Mesothelial cell of epicardium (in vitro differentiated cells): ENCODE measurements at regions not wholly inside any gene's neighbourhood (a gene's known extent, or its start where the extent isn't known, plus 50 kb on each side); places are given as distances from the start of the nearest gene placed in this dataset.
"Not testable (repeated sequence)": the region's sequence is repeated elsewhere in the genome, so short reads cannot be mapped to it uniquely, and the experiment has no call there.

ENCODE experiments used
- DNase-seq, 2 experiments: peaks; one replicate each; pipeline ENCODE4 v3.0.0; 2021; ENCODE audit warnings: low spot score in 2 of 2; ENCODE audit not compliant: unreplicated experiment in 2 of 2
- H3K27ac Mint-ChIP-seq: 2 replicates; pipeline ENCODE4 v1.8.0; 2021; ENCODE audit warnings: mixed read lengths
- H3K27me3 Mint-ChIP-seq: 2 replicates; pipeline ENCODE4 v1.8.0; 2021; ENCODE audit warnings: low read depth, mixed read lengths
- H3K36me3 Mint-ChIP-seq: 2 replicates; pipeline ENCODE4 v1.8.0; 2021; ENCODE audit warnings: mixed read lengths
- H3K4me1 Mint-ChIP-seq: 2 replicates; pipeline ENCODE4 v1.8.0; 2021; ENCODE audit warnings: mixed read lengths
- H3K4me3 Mint-ChIP-seq: 2 replicates; pipeline ENCODE4 v1.8.0; 2021; ENCODE audit warnings: mild to moderate bottlenecking, moderate library complexity, mixed read lengths
- H3K9me3 Mint-ChIP-seq: 2 replicates; pipeline ENCODE4 v1.8.0; 2021; ENCODE audit warnings: mixed read lengths
- TF ChIP-seq, protein P1 (sequence below): fragments of 200-600 bp; sonication (generic); IDR thresholded peaks from one replicate; pipeline ENCODE4 v1.5.0; 2021; ENCODE audit warnings: antibody characterized with exemption; ENCODE audit not compliant: unreplicated experiment

DNA sequence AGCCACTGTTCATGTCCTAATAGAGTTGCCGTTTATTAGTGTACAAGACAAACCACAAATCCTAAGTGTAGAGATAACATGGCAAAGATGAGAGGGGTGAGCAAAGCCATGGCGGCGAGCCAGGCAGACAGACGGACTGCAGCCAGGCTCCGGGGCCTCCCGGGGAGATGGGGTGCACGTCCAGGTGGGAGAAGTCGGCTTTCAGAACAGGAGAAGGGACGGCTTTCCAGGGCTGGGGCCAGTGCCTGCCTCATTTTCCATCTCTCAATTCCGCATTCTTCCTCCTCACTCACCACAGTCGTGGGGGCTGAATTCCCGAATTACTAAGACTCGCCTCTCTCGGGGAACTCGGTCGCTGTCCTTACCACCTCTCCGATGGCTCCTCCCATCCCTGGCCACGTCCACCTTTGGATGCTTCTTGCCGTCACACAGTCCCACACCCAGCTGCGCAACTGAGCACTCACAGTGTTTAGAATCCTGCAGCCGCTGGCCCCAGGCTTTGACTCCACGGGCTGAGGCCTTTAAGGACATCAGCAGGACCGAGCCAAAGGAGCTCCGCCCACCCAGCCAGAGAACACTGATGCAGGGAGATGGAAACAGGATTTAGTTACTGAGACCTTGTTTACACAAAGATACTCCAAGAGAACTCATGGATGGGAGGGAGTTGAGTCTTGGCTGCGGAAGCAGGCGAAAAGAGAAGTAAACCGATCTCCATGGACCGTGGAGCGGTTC is 59.7 kb downstream of the RNF112 start:
- Mint-ChIP-seq H3K27ac (peak overlapping the region; percentile 75), H3K9me3 (peaks cover 8% of the 10 kb centered on the region), H3K4me1 (peaks cover 11% of the 10 kb centered on the region), H3K4me3 (peak overlapping the region; percentile 43), H3K27me3 (no peaks in the 10 kb centered on the region), H3K36me3 (no peaks in the 10 kb centered on the region)
- TF ChIP-seq, protein P1, sequence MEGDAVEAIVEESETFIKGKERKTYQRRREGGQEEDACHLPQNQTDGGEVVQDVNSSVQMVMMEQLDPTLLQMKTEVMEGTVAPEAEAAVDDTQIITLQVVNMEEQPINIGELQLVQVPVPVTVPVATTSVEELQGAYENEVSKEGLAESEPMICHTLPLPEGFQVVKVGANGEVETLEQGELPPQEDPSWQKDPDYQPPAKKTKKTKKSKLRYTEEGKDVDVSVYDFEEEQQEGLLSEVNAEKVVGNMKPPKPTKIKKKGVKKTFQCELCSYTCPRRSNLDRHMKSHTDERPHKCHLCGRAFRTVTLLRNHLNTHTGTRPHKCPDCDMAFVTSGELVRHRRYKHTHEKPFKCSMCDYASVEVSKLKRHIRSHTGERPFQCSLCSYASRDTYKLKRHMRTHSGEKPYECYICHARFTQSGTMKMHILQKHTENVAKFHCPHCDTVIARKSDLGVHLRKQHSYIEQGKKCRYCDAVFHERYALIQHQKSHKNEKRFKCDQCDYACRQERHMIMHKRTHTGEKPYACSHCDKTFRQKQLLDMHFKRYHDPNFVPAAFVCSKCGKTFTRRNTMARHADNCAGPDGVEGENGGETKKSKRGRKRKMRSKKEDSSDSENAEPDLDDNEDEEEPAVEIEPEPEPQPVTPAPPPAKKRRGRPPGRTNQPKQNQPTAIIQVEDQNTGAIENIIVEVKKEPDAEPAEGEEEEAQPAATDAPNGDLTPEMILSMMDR: no peak
- DNase-seq: no peak

- H3K27ac Mint-ChIP-seq, DNase-seq, H3K4me3 Mint-ChIP-seq, H3K27me3 Mint-ChIP-seq, H3K9me3 Mint-ChIP-seq, H3K36me3 Mint-ChIP-seq: not testable (repeated sequence)
- peaks cover 11% of the 10 kb centered on the region for H3K4me1 Mint-ChIP-seq
Observed at GRCh38 chr17:19474405-19474804, 59.2 kb upstream of the SLC47A1 start.

DNA sequence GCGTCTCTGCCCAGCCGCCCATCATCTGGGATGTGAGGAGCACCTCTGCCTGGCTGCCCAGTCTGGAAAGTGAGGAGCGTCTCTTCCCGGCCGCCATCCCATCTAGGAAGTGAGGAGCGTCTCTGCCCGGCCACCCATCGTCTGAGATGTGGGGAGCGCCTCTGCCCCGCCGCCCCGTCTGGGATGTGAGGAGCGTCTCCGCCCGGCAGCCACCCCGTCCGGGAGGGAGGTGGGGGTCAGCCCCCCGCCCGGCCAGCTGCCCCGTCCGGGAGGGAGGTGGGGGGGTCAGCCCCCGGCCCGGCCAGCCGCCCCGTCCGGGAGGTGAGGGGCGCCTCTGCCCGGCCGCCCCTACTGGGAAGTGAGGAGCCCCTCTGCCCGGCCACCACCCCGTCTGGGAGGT is 57.9 kb upstream of the SLC47A1 start:
- peaks cover 16% of the 10 kb centered on the region for H3K9me3 Mint-ChIP-seq
- DNase-seq, H3K27me3 Mint-ChIP-seq: not testable (repeated sequence)

GRCh38 chr17:19482576-19482975 is 51.1 kb upstream of the SLC47A1 start:
- Mint-ChIP-seq H3K9me3 (peaks cover 8% of the 10 kb centered on the region), H3K27ac (peak overlapping the region; percentile 87), H3K4me3 (no peak overlapping the region), H3K27me3 (no peaks in the 10 kb centered on the region), H3K36me3 (peaks cover 2% of the 10 kb centered on the region), H3K4me1 (peaks cover 25% of the 10 kb centered on the region)
- DNase-seq: no peak
- TF ChIP-seq, protein P1: no peak

More for the DNA sequence above, 57.9 kb upstream of the SLC47A1 start:
- H3K4me1 Mint-ChIP-seq, H3K4me3 Mint-ChIP-seq, H3K36me3 Mint-ChIP-seq, H3K27ac Mint-ChIP-seq: not testable (repeated sequence)
